IPS-18a (cell line): ENCODE measurements at regions not wholly inside any gene's neighbourhood (a gene's known extent, or its start where the extent isn't known, plus 50 kb on each side); places are given as distances from the start of the nearest gene placed in this dataset.

Experiments used
- H3K27ac ChIP-seq: one replicate; pipeline ENCODE4 v1.5.1; 2013; ENCODE audit warnings: low read length
- H3K27me3 ChIP-seq: one replicate; pipeline ENCODE4 v1.6.1; 2013; ENCODE audit warnings: mild to moderate bottlenecking, low read length; ENCODE audit not compliant: control insufficient read depth, insufficient read depth
- H3K36me3 ChIP-seq: one replicate; pipeline ENCODE4 v1.6.1; 2013; ENCODE audit warnings: low read depth, low read length; ENCODE audit not compliant: control insufficient read depth
- H3K4me1 ChIP-seq: one replicate; pipeline ENCODE4 v1.6.1; 2013; ENCODE audit warnings: low read depth, low read length; ENCODE audit not compliant: control insufficient read depth
- H3K4me3 ChIP-seq: one replicate; pipeline ENCODE4 v1.5.1; 2013; ENCODE audit warnings: low read length
- H3K9ac ChIP-seq: one replicate; pipeline ENCODE4 v1.6.1; 2013; ENCODE audit warnings: mild to moderate bottlenecking, low read length, moderate library complexity
- H3K9me3 ChIP-seq: one replicate; pipeline ENCODE4 v1.6.1; 2013; ENCODE audit warnings: low read depth, low read length; ENCODE audit not compliant: control insufficient read depth

DNA sequence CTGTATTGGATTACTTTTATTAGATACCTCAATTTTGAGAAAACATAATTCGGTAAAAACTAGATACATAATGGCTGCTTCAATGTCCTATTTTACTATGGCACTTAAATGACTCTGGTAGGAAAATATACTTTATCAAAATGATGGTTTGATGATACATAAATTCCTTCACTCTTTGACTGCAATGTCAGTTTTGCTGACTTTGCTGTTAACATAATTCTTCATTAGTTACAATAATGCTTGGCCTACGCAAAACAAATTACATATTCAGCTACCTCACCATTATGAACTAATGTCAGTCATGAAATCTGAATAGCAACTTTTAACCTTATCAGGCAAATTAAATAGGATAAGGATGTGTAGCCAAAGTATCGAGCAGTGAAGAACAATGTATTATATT lies 1364.7 kb downstream of the KCNT2 start:
- Histone ChIP-seq H3K4me1 (no peaks in the 10 kb centered on the region), H3K9ac (no peak overlapping the region), H3K4me3 (no peak overlapping the region), H3K9me3 (no peaks in the 10 kb centered on the region), H3K36me3 (no peaks in the 10 kb centered on the region), H3K27me3 (no peaks in the 10 kb centered on the region), H3K27ac (no peak overlapping the region)

DNA sequence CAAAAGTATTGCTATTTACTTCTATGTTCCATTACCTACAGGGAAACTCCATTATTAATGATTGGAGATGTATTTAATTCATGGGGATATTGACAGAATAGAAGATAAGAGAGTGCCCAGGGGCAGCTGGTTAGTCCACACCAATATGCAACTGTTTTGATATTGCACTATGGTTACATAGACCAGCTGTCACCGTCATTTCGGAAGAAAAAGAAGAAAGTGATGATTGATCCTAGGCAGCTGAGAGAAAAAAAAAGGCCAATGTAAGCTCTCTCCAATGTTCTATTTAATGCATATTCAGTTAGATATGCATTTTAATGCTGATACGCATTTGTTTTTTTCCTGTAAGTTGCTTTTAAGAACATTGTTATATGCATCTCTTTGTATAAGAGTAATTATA lies 1367.2 kb downstream of the KCNT2 start:
- no peak overlapping the region for H3K9ac ChIP-seq
- H3K36me3 ChIP-seq = no peaks in the 10 kb centered on the region
- no peak overlapping the region for H3K4me3 ChIP-seq
- H3K9me3 ChIP-seq = no peaks in the 10 kb centered on the region
- no peak overlapping the region for H3K27ac ChIP-seq
- H3K27me3 ChIP-seq = no peaks in the 10 kb centered on the region
- no peaks in the 10 kb centered on the region for H3K4me1 ChIP-seq

DNA sequence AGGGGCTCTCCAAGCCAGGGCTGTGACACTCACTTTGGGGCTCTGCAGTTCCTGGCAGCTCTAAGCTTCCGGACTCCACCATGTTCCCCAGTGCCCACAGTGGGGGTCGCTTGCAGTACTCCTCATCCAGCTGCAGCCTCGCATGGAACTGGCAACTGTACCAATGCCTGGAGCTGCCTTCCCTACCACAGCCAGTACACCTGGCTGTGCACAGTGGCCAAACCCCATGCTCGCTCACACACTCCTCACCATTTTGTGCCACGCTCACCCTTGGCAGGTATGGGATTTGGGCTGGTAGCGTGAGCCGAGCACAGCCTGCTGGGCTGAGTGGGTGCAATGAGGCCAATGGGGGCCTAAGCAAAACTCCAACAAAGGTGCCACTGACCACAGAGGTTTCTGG lies 1369.9 kb downstream of the KCNT2 start:
- no peak overlapping the region for H3K27ac ChIP-seq
- H3K4me3 ChIP-seq = no peak overlapping the region
- H3K4me1 ChIP-seq = no peaks in the 10 kb centered on the region
- H3K9me3 ChIP-seq = no peaks in the 10 kb centered on the region
- no peaks in the 10 kb centered on the region for H3K27me3 ChIP-seq
- H3K36me3 ChIP-seq = no peaks in the 10 kb centered on the region
- no peak overlapping the region for H3K9ac ChIP-seq

DNA sequence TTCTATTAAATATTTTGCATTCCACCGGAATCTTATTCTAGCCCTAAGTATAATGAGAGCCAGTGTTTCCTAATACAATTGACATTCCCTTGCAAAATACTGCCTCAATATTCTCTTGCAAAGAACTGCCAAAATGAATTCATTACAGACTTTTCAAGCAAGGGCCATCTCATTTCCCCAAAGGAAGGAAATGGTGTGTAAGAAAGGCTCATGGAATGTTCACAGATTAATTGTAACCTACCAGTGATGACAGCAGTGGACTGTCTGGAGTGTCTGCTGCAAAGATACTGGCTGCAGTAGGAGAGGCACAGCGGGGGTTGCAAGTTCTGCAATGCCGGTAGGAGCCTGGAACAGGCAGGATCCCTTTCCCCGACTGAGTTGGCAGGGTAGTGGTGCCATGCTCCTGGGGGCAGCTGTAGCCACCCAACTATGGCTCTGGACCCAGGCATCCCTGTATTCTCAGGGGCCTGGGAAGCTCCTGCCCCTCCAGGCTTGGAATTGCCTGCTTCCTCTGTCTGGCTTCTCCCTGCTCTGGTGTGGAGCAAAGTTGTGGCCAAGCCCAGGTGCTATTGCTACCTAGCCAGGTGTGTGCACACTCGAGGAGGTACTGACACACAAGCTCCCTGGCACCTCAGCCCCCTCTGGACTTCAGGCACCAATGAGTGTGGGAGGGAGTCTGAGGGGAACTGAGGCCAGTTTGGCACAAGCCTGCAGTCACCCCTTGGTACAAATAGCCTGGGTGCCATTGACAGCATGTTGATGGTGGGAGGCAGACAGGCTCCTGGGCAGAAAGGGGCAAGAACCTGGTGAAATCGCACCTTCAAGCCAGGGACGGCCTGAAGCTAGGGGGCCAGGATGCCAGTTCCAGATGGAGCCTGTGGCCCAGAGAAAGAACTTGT lies 1371.0 kb downstream of the KCNT2 start:
- no peak overlapping the region for H3K9ac ChIP-seq
- H3K4me1 ChIP-seq = no peaks in the 10 kb centered on the region
- no peaks in the 10 kb centered on the region for H3K9me3 ChIP-seq
- no peaks in the 10 kb centered on the region for H3K27me3 ChIP-seq
- no peak overlapping the region for H3K4me3 ChIP-seq
- H3K27ac ChIP-seq = no peak overlapping the region
- H3K36me3 ChIP-seq = no peaks in the 10 kb centered on the region

DNA sequence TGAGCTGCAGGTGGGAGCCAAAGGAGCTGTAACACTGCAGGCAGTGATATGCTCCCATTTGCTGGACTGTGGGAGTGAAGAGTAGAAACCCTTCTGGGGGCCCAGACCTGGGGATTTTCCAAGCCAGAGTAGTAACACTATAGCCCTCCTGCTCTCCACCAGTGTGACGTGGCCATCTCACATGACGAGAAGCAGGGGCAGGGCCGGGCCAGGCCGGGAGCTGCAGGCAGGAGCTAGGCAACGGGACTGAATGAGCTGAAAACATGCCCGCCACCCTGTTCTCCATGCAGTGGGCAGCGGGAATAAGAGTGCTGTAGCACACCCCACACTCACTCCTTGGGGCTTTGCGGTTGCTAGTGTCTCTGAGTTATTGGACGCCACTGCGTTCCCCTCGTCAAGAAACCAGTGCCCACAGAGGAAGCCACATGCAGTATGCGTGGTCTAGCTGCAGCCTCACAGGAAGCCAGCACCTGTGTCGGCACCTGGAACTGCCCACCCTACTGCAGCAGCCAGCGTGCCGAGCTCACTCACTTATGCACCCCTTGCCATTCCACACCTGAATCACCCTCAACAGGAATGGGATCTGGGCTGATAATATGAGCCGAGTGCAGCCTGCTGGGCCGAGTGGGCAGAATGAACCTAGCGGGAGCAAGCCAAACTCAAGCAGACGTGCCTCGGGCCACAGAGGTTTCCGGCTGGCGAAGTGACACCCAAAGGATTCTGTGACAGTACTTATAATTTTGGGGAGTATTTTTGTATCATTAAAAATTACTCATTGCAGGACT lies 1389.6 kb downstream of the KCNT2 start:
- no peaks in the 10 kb centered on the region for H3K9me3 ChIP-seq
- no peak overlapping the region for H3K27ac ChIP-seq
- H3K4me1 ChIP-seq = no peaks in the 10 kb centered on the region
- no peak overlapping the region for H3K9ac ChIP-seq
- H3K36me3 ChIP-seq = no peaks in the 10 kb centered on the region
- no peaks in the 10 kb centered on the region for H3K27me3 ChIP-seq
- H3K4me3 ChIP-seq = no peak overlapping the region

DNA sequence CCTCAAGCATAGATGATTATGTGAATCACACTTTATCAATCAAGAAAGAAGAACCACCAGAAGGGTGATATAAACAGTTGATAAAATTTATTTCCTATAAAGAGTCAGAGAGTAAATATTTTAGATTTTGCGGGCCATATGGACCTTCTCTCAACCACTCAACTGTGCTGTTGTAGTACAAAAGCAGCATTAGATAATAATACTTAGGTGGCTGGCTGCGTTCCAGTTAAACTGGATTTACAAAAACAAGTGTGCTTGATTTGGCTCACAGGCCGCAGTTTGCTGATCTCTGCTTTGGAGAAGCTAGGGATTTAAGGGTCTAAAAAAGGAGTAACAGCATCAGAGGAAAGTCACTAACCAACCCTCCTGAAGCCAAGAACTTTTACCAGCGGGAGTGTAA lies 1406.0 kb downstream of the KCNT2 start:
- no peak overlapping the region for H3K4me3 ChIP-seq
- H3K36me3 ChIP-seq = no peaks in the 10 kb centered on the region
- no peaks in the 10 kb centered on the region for H3K9me3 ChIP-seq
- H3K27me3 ChIP-seq = no peaks in the 10 kb centered on the region
- no peaks in the 10 kb centered on the region for H3K4me1 ChIP-seq
- no peak overlapping the region for H3K9ac ChIP-seq
- H3K27ac ChIP-seq = no peak overlapping the region

DNA sequence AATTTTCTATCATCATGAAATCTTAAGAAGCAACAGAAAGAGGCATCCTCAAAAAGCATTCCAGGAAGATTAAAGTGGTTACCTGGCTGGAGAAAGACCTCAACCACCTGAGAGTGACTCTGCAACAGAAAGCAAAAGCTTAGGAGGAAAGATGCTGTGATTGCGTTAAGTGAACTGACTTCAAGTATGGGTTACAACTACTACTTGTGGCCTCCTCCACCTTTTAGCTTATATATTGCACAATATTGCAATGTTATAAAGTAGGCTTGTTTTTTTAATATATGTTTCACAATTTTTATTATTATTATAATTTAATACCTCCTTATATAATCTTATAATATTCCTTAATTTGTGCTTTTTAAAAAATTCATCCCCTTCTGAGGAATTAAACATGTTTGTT lies 1407.5 kb downstream of the KCNT2 start:
- Histone ChIP-seq H3K36me3 (no peaks in the 10 kb centered on the region), H3K4me3 (no peak overlapping the region), H3K9me3 (no peaks in the 10 kb centered on the region), H3K4me1 (no peaks in the 10 kb centered on the region), H3K9ac (no peak overlapping the region), H3K27me3 (no peaks in the 10 kb centered on the region), H3K27ac (no peak overlapping the region)

DNA sequence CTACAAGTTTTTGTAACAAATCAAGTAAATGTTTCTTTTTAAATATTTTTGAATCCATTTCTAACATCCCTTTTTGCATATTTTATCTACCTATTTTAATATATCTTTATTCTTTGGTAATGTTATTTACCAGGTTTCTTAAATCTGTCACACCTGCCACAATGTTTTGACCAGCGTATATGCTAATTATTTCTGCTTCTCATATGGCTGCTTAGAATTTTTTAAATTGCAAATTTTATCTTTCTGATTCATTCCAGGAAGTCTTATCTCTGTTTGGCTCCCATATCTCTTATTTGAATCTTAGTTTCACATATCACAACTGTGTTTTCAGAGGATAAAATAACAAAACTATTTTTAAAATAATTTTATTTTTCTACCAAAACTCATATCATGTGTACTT lies 1411.1 kb downstream of the KCNT2 start:
- no peaks in the 10 kb centered on the region for H3K27me3 ChIP-seq

DNA sequence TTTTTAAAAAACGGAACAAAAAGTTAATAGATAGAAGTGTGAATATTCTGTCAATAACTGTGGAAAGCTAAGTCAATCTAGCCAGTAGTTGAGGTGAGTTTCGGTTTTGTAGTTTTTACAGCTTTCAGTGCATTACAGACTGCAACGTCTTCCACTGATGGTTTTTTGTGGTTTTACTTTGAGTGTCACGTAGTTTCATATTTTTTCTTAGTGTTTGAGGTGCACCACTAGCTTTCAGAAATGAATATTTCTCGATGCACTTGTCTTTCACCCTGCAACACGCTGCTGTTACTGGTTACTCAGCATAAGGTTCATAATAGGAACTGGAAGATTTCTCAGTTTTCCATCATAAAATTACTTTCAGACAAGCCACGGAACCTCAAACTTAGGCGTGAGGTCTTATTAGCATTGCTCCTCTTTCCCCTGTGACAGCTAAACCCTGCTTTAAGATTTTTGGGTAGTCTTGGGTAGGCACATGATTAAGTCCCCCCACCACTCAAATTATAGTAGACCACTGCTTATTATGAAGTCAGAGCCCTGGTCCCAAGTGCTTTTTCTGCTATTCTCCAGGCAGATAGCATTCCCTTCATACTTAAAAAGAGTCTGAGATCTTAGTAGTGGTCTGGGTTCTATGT lies 1412.7 kb downstream of the KCNT2 start:
- H3K9me3 ChIP-seq = no peaks in the 10 kb centered on the region
- no peak overlapping the region for H3K9ac ChIP-seq
- H3K4me1 ChIP-seq = no peaks in the 10 kb centered on the region
- H3K36me3 ChIP-seq = no peaks in the 10 kb centered on the region
- H3K27me3 ChIP-seq = no peaks in the 10 kb centered on the region
- H3K27ac ChIP-seq = no peak overlapping the region
- no peak overlapping the region for H3K4me3 ChIP-seq

More for the DNA sequence above, 1411.1 kb downstream of the KCNT2 start:
- Histone ChIP-seq H3K36me3 (no peaks in the 10 kb centered on the region), H3K9me3 (no peaks in the 10 kb centered on the region), H3K9ac (no peak overlapping the region), H3K4me3 (no peak overlapping the region), H3K4me1 (no peaks in the 10 kb centered on the region), H3K27ac (no peak overlapping the region)

DNA sequence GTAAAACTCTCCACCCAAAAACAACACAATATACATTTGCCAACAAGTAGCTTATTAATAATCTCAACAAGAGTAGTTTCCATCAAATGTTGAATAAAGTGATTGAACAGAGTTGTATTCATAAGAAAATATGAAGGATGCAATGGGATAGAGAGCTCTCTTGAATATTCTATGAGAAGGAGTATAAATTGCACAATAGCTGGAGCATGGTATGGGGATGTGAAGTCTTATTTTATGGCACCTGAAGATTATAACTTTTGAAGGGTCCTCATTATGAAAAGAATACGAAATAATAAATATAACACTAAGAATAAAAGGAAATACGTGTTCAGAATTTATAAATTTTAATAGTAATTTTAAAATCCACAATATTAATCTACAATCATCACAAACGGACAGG lies 1415.1 kb downstream of the KCNT2 start:
- no peaks in the 10 kb centered on the region for H3K4me1 ChIP-seq
- no peaks in the 10 kb centered on the region for H3K27me3 ChIP-seq
- no peak overlapping the region for H3K9ac ChIP-seq
- no peaks in the 10 kb centered on the region for H3K9me3 ChIP-seq
- no peak overlapping the region for H3K4me3 ChIP-seq
- H3K36me3 ChIP-seq = no peaks in the 10 kb centered on the region
- no peak overlapping the region for H3K27ac ChIP-seq

DNA sequence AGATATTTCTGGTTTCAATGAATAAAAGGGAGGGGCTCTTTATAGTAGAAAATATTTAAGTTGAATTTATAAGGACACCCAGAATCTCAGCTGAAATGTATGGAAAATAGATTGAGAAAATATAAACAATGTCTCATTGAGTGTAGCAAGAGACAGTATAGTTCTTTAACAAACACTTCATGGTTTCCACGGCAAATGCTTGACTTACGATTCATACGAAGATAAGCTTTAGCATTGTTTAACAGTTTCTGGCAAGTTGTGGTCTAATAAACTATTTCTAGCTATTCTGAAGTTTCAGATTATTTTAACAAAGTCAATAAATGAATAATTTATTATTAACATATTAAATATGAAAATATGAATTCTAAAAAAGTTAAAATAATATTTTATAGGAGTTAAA lies 1419.4 kb downstream of the KCNT2 start:
- H3K27me3 ChIP-seq = no peaks in the 10 kb centered on the region
- H3K9ac ChIP-seq = no peak overlapping the region
- no peaks in the 10 kb centered on the region for H3K36me3 ChIP-seq
- no peaks in the 10 kb centered on the region for H3K9me3 ChIP-seq
- no peak overlapping the region for H3K4me3 ChIP-seq
- no peaks in the 10 kb centered on the region for H3K4me1 ChIP-seq
- H3K27ac ChIP-seq = no peak overlapping the region
